Dendritic cell treated with granulocyte-macrophage colony-stimulating factor and Interleukin-4, amounts not matched to agents 40 ng/mL and 50 ng/mL, for 4 days (primary cell): ENCODE measurements at regions not wholly inside any gene's neighbourhood (a gene's known extent, or its start where the extent isn't known, plus 50 kb on each side); places are given as distances from the start of the nearest gene placed in this dataset.

Source experiments
- H3K27ac Mint-ChIP-seq: one replicate; pipeline ENCODE4 v1.8.0; 2022; ENCODE audit warnings: mild to moderate bottlenecking, mixed read lengths
- H3K27me3 Mint-ChIP-seq: one replicate; pipeline ENCODE4 v1.8.0; 2022; ENCODE audit warnings: mild to moderate bottlenecking, mixed read lengths
- H3K36me3 Mint-ChIP-seq: one replicate; pipeline ENCODE4 v1.8.0; 2022; ENCODE audit warnings: low read depth, mixed read lengths
- H3K4me1 Mint-ChIP-seq: one replicate; pipeline ENCODE4 v1.8.0; 2022; ENCODE audit warnings: low read depth, mixed read lengths
- H3K4me3 Mint-ChIP-seq: one replicate; pipeline ENCODE4 v1.8.0; 2022; ENCODE audit warnings: mild to moderate bottlenecking, moderate library complexity, mixed read lengths
- H3K9me3 Mint-ChIP-seq: one replicate; pipeline ENCODE4 v1.8.0; 2022; ENCODE audit warnings: mixed read lengths
- intact Hi-C: fragments of 100-400 bp; cut with micrococcal nuclease; formaldehyde crosslinking; loops from one replicate; pipeline ENCODE4 v1.15.0; 2022

DNA sequence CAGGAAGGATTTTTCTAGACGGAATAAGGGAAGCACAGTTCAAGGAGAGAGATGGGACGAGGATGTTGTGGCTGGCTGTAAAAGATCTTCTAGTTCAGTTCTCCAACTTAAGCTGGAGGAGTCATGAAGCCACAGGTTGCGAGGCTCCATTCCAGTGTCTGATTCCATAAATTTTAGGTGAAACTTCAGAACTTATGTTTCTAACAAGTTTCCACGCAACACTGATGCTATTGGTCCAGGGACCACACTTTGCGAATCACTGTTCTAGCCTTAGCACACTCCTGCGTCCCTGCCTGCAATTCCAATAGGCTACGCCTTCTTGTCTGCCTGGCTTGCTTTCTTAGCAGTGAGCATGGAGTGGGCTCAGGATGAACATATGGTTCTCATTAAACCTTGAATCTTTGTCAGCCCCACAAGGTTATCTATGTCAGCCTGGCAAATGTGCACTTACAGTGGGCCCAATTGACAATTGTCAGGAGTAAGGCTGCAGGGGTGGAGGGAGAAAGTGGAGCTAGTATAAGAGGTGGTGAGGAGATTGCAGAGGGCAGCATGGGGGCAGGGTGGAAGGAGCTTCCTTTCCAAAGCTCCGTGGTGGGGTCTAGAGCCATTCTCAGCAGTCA is 438.1 kb upstream of the ST6GAL2 start:
- Mint-ChIP-seq H3K27ac (no peak overlapping the region), H3K27me3 (no peaks in the 10 kb centered on the region), H3K4me1 (no peaks in the 10 kb centered on the region), H3K36me3 (no peaks in the 10 kb centered on the region), H3K4me3 (no peak overlapping the region), H3K9me3 (peaks cover 40% of the 10 kb centered on the region)
- intact Hi-C loops: no loop called here

DNA sequence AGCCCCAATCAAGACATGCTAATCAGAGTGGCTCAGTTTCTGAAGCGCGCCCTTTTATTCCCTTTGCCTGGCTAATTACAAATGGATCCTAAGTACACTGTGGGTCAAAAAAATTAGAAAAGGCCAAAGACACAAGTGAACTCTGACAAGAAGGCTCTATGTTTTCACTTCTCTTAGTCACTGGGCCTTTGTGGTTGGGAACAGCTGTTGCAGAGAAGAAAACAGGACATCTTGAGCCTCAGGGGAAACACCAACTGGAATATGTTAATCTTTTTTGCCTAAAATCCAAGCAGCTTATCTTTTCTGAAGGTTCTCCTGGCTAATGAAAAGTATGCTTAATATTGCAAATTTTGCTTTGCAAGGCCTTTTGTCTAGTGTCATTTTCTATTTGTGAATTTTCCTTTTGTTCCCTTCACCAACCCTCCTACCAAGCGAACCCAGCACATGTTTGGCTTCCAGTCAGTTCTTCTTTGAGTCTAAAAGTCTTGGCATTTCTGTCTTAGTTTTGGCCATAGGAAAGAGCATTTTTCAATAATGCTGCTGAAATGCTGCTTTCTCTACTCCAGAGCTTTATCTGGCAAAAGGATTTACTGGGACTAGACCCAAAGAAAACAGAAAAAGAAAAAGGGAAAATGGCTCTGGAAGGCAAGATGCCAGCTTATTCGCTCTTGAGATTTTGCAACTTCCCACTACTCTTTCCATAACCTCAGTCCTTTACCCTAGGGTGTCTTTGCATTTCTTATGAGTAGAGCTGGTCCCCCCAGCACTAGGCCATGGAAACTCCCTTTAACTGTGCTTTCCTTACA is 440.2 kb upstream of the ST6GAL2 start:
- H3K4me1 Mint-ChIP-seq: no peaks in the 10 kb centered on the region
- no peak overlapping the region for H3K4me3 Mint-ChIP-seq
- no peaks in the 10 kb centered on the region for H3K27me3 Mint-ChIP-seq
- intact Hi-C loops: no loop called here
- H3K9me3 Mint-ChIP-seq: peaks cover 49% of the 10 kb centered on the region
- H3K27ac Mint-ChIP-seq: no peak overlapping the region
- H3K36me3 Mint-ChIP-seq: no peaks in the 10 kb centered on the region

DNA sequence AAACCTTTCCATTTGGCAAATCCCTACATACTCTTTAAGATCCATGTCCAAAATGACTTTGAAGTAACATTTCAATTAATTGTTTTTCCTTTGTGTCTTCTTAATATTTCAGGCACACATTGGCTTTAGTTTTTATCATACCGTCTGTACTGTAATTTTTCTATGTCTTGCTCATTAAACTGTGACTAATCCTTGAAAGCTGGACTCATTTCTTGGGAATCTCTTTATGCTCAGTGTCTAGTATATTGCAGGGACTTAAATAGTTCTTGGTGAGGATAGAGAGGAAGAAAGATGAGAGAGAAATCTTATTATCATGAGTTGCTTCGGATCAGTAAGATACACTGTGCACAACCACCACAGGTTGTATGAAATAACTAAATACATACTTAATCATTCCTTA is 448.3 kb upstream of the ST6GAL2 start:
- intact Hi-C loops: no loop called here
- H3K27me3 Mint-ChIP-seq: no peaks in the 10 kb centered on the region
- H3K36me3 Mint-ChIP-seq: no peaks in the 10 kb centered on the region
- H3K27ac Mint-ChIP-seq: no peak overlapping the region
- H3K4me3 Mint-ChIP-seq: no peak overlapping the region
- no peaks in the 10 kb centered on the region for H3K4me1 Mint-ChIP-seq
- peaks cover 48% of the 10 kb centered on the region for H3K9me3 Mint-ChIP-seq

DNA sequence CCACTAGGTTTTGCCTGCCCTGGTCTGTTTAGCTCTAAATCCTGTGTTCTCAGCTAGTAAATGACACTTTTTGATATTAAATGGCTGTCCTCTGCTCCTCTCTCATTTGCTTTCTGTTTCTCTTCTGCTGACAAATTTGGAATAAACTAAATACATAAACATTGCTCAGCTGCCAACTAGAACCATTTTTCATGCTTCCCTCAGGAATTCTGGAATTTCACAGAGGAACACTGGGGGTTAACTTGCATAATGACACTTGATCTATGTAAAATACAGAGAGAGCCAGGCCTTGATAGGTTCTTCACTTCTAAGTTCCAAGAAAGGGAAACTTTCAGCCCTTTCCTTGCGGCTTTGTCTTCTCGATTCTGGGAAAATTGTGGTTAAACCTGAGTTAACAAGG is 450.6 kb upstream of the ST6GAL2 start:
- no peaks in the 10 kb centered on the region for H3K36me3 Mint-ChIP-seq
- no peak overlapping the region for H3K27ac Mint-ChIP-seq
- intact Hi-C loops: no loop called here
- H3K4me3 Mint-ChIP-seq: no peak overlapping the region
- H3K4me1 Mint-ChIP-seq: no peaks in the 10 kb centered on the region
- H3K9me3 Mint-ChIP-seq: peaks cover 42% of the 10 kb centered on the region
- no peaks in the 10 kb centered on the region for H3K27me3 Mint-ChIP-seq

DNA sequence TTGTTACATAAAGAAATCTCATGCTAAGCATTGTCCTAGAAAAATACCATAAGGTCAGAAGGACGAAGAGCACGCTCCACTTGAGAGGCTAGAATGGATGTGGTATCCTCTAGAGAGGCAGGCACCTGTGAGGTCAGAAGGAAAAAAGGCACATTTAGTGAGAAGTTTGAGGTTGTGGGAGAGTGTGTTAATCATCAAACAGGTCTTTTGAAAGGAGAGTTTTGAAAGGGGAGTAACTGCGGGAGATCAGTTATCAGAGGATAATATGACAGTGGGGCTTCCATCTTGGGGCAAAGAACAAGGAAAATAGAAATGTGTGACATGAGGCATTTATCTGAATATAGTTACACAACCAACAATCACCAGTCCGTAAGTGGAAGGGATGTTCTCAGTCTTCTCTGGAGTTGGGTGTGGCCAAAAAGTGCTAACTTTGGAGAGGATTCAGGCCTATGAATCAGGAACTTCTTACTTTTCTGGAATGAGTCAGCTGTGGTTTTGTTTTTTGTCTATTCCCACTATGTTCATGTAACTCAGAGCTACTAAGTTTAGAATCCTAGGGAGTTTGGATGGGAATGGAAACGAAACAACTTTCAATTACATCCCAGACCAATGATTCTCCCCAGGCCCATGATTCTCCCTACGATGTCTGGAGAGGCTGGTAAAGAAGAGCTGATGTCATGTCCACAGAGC is 451.4 kb upstream of the ST6GAL2 start:
- Mint-ChIP-seq H3K9me3 (peaks cover 39% of the 10 kb centered on the region), H3K27ac (no peak overlapping the region), H3K4me1 (no peaks in the 10 kb centered on the region), H3K36me3 (no peaks in the 10 kb centered on the region), H3K27me3 (no peaks in the 10 kb centered on the region), H3K4me3 (no peak overlapping the region)
- intact Hi-C loops: no loop called here

DNA sequence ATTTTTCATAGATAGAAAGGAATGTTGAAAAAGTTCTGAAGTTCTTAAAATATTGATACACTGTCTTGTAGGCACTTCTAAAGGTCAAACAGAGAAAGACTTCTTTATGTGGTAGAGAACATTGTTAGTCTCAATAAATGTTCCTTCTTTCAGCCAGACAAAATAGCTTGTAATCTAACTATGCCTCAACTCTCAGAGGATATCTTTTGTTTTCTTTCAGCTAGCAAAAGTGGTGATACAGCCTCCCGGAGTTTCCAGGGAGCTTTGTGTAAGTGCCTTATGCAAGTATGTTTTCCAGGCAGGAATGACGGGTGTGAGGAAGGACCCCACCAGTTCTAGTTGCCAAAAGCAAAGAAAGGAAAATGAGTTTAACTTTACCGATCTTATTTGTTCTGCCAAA is 452.1 kb upstream of the ST6GAL2 start:
- no peak overlapping the region for H3K27ac Mint-ChIP-seq
- peaks cover 39% of the 10 kb centered on the region for H3K9me3 Mint-ChIP-seq
- H3K36me3 Mint-ChIP-seq: no peaks in the 10 kb centered on the region
- H3K27me3 Mint-ChIP-seq: no peaks in the 10 kb centered on the region
- intact Hi-C loops: no loop called here
- H3K4me1 Mint-ChIP-seq: no peaks in the 10 kb centered on the region
- no peak overlapping the region for H3K4me3 Mint-ChIP-seq

DNA sequence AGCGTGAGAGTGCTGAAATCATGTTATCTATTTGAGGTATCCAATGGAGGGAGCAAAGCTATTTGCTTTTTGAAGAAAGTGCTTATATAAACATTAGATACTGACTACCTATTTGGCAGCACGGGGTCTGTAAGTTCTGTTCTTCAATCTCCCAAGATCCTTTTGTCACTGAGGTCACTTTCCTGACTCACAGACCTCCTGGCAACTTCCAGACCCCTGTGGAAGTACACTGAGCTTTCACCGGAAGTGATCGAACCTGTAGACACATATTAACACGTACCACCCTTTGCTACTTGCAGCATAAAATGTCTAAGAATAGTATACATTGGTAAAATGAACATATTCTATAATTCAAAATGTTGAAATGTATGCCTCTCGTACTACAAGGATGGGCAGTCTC is 452.6 kb upstream of the ST6GAL2 start:
- no peaks in the 10 kb centered on the region for H3K36me3 Mint-ChIP-seq
- intact Hi-C loops: no loop called here
- no peaks in the 10 kb centered on the region for H3K4me1 Mint-ChIP-seq
- H3K27ac Mint-ChIP-seq: no peak overlapping the region
- no peak overlapping the region for H3K4me3 Mint-ChIP-seq
- peaks cover 39% of the 10 kb centered on the region for H3K9me3 Mint-ChIP-seq
- H3K27me3 Mint-ChIP-seq: no peaks in the 10 kb centered on the region

DNA sequence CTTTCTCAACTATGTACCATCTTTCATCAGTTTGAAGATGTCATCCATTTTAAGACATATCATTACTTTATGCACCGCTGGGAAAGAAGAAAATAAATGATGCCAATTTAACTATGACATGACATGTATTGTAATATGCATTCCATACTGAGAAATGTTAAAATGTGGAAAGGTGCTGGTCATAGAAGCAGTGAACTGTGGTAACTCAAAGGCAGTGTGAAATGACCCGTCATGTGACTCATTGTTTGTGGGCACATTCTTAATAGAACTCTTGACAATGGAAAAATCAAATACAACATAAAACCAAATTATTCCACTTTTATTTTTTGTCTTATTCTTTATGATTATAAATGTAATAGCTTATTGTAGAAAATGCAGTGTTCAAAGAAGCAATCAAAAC is 455.0 kb upstream of the ST6GAL2 start:
- peaks cover 39% of the 10 kb centered on the region for H3K9me3 Mint-ChIP-seq
- H3K36me3 Mint-ChIP-seq: no peaks in the 10 kb centered on the region
- intact Hi-C loops: no loop called here
- no peaks in the 10 kb centered on the region for H3K4me1 Mint-ChIP-seq
- no peak overlapping the region for H3K4me3 Mint-ChIP-seq
- no peak overlapping the region for H3K27ac Mint-ChIP-seq
- no peaks in the 10 kb centered on the region for H3K27me3 Mint-ChIP-seq

DNA sequence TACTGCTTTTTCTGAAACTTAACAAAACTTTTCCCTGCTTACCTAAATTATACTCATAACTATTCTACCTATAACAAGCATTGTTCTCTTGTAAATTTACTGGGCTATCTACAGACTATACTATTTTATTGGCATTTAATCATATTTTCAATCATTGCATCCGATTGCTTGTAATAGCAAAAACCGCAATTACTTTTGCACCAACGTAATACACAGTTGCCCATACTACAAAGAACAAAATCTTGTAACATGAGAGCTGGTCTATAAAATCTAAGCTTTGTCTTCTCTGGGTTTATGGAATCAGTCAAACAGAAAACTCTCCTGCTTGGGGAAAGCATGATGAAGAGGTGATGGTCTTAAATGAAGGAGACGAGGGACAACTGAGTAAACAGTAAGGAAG is 463.4 kb upstream of the ST6GAL2 start:
- Mint-ChIP-seq H3K36me3 (no peaks in the 10 kb centered on the region), H3K4me3 (no peak overlapping the region), H3K9me3 (peaks cover 41% of the 10 kb centered on the region), H3K27ac (no peak overlapping the region), H3K27me3 (no peaks in the 10 kb centered on the region), H3K4me1 (no peaks in the 10 kb centered on the region)
- intact Hi-C loops: no loop called here

DNA sequence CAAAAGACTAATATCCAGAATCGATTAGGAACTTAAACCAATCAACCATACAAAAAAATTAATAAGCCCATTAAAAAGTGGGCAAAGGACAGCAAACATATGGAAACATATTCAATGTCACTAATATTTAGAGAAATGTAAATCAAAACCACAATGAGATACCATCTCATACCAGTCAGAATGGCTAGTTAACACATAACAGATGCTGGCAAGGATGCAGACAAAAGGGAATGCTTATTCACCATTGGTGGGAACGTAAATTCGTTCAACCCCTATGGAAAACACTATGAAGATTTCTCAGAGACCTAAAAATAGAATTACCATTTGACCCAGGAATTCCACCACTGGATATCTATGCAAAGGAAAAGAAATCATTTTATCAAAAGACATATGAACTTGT is 468.2 kb upstream of the ST6GAL2 start:
- intact Hi-C loops: no loop called here
- no peak overlapping the region for H3K27ac Mint-ChIP-seq
- no peaks in the 10 kb centered on the region for H3K4me1 Mint-ChIP-seq
- peaks cover 22% of the 10 kb centered on the region for H3K9me3 Mint-ChIP-seq
- H3K4me3 Mint-ChIP-seq: no peak overlapping the region
- H3K27me3 Mint-ChIP-seq: no peaks in the 10 kb centered on the region
- no peaks in the 10 kb centered on the region for H3K36me3 Mint-ChIP-seq

DNA sequence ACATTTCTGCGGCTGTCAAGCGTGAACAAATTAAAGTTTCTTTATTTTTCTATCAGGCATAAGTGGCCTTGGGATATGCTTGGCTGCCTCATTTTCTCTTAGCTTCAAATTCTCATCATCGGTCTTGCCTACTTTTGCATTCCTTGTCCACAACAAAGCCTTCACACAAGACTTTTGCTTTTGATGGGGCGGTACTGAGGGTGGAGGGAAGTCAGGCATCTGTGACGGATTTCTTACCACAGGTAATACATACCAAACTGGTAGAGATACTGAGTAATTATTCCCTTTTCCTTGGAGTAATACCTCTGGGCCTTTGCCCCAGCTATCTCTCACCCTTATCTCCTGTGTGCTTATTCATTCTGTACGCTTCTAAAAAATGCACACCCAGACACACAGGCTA is 468.3 kb upstream of the RGPD4 start:
- Mint-ChIP-seq H3K4me1 (no peaks in the 10 kb centered on the region), H3K4me3 (no peak overlapping the region), H3K9me3 (peaks cover 2% of the 10 kb centered on the region), H3K27me3 (no peaks in the 10 kb centered on the region), H3K36me3 (no peaks in the 10 kb centered on the region), H3K27ac (no peak overlapping the region)
- intact Hi-C loops: no loop called here

DNA sequence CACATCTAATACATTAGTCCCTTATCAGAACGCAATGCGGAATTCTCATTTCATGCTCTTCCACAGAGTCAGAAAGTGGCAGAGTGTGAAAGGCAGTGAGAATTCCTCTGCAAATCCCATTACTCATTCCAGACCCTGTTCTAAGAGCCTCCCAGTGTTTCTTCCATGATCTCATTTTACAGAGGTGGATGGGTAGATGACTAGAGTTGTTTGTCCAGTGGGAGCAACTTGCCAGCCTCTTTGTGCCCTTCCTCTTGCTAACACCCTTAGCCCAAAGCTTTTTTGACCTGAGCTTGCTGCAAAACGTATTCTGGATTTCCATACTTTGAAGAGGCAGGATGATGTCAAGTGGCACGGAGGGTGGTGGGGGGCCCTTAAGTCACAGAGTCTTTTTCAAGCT is 467.7 kb upstream of the RGPD4 start:
- no peaks in the 10 kb centered on the region for H3K27me3 Mint-ChIP-seq
- H3K9me3 Mint-ChIP-seq: peaks cover 8% of the 10 kb centered on the region
- intact Hi-C loops: no loop called here
- H3K4me1 Mint-ChIP-seq: no peaks in the 10 kb centered on the region
- no peak overlapping the region for H3K4me3 Mint-ChIP-seq
- no peak overlapping the region for H3K27ac Mint-ChIP-seq
- H3K36me3 Mint-ChIP-seq: no peaks in the 10 kb centered on the region

DNA sequence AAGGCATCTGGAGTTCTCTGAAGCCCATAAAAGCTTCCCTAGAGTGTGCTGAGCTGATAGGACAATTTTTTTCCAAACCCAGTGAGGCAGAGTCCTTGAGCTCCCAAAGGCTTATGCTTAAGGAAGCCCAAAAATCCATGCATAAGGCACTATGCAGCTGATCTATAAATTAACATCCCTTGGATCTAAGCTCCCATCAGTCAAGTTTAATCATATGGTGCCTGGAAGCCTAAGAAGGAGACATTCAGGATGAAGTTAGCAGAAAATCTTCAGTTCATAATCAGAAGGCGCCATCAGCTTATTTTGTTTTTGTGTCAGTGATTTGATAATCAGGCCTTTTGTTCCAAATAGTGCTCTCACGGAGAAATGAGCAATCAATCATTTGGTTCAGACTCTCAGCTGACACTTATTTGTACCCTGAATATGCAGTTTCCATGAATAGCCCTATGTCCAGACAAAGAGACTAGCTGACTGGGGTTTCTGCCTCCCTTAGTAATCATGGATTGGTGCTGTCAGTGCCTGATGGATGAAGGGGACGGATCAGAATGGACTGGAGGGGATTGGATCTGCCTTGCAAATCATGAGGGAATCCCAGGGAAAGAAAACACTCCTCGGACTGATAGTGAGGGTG is 464.8 kb upstream of the RGPD4 start:
- intact Hi-C loops: no loop called here
- peaks cover 18% of the 10 kb centered on the region for H3K9me3 Mint-ChIP-seq
- no peaks in the 10 kb centered on the region for H3K36me3 Mint-ChIP-seq
- H3K27ac Mint-ChIP-seq: no peak overlapping the region
- H3K27me3 Mint-ChIP-seq: no peaks in the 10 kb centered on the region
- no peaks in the 10 kb centered on the region for H3K4me1 Mint-ChIP-seq
- no peak overlapping the region for H3K4me3 Mint-ChIP-seq

DNA sequence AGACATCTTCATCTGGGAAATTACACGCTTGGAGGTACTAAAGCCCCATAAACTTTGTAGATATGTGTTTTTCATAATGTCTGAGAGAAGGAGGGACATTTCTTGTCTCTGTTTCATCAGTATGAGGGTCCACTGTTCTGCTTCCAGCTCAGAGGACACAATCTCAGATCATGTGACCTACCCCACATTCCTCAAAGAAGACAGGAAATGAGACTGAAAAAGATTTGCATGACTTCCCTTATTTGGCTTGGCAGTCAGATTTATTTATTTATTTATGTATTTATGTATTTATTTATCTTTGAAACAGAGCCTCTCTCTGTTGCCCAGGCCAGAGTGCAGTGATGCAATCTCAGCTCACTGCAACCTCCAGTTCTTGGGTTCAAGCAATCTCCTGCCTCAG is 463.7 kb upstream of the RGPD4 start:
- Mint-ChIP-seq H3K27me3 (no peaks in the 10 kb centered on the region), H3K4me1 (no peaks in the 10 kb centered on the region), H3K36me3 (no peaks in the 10 kb centered on the region), H3K9me3 (peaks cover 18% of the 10 kb centered on the region), H3K27ac (no peak overlapping the region), H3K4me3 (no peak overlapping the region)
- intact Hi-C loops: no loop called here
